ENCODE measurements at regions not wholly inside any gene's neighbourhood (a gene's known extent, or its start where the extent isn't known, plus 50 kb on each side); places are given as distances from the start of the nearest gene placed in this dataset.
"Not testable (repeated sequence)": the region's sequence is repeated elsewhere in the genome, so short reads cannot be mapped to it uniquely, and the experiment has no call there.

DNA sequence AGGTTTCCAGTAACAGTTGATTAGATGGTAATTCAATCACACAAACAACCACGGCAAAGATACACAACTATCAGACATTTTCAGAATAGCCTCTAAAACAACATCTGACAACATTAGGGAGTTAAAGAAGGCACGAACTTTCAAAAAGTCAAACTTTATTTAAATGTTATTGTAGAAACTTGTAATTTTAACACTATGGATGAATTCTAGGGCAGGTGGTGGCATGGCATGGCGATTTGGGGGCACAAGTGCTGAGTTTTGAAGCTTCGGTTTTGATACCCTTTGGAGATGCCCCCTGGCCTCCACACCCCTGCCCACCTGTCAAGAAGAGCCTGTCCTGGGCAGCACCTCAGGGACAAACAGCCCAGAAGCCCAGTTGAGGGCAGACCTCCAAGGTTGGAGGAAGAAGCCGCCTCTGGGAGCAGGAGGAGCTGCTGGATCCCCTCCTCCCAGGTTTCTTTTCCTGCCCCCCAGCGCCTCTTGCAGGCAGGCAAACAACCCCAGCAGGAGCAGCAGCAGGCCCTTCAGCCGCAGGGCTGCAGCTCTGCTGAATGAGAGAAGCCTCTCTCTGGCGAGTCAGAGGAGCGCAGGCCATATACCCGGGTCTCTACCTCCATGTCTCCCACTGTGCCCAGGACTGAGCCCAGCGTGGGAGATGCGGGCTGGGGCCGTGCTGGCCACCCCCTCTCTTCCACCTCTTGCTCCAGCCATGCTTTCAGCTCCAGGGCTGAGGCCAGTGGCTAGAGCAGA lies 102.1 kb upstream of the IGLL5 start:
- DNase-seq, result no peak

DNA sequence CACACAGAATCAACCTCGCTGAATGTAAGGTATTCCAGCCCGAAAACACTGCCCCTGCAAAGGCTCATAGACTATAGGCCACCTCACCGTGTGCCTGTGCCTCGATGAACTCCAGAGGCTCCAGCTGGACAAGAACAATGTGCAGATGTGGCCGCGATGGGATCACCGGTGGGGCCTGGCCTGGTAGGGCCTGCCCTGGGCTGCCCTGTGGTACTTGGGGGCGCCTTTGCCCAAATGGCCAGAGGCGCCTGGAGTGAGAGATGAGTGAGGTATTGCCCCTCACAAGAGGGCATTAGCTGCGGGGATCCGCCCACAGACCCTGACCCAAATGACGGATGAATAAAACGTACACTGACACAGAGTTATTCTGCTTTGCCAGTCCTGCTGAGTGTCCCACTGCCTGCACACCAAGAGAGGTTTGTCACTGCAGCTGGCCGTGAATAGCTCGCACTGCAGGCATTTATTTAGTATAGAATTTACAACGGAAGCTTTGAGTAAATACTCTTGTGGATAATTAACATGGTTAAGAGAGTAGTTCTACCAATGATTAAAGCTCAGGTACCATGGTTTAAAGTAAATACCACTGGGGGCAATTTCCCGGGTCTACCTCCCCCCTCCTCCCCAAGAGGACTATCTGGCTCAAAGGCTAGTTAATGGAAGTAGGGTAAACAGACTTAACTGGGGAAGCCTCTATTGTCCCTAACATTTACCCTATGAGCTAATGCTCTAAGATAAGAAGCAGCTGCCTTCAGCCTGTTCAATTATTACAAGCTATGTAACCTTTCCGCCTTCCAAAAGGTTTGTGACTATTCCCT lies 101.1 kb upstream of the IGLL5 start:
- DNase-seq, result no peak

DNA sequence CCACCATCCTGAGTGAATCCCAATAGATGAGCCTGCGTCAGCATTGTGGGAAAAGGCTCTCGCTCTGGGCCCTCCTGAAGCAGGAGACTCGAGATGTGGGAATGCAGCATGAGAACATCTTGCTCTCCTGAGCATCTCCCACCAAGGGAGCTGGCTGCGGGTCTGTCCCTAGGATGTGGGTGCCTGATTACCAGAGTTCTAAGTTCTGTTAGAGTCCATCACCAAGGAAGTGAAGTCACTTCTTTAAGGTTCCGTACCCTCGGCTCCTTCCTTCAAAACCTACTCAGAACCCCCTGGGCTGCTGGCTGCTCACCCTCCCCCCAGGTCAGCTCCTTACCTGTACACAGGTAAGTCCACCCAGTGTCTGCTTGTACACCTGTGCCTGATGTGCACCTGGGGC lies 100.5 kb upstream of the IGLL5 start:
- DNase-seq, result no peak

DNA sequence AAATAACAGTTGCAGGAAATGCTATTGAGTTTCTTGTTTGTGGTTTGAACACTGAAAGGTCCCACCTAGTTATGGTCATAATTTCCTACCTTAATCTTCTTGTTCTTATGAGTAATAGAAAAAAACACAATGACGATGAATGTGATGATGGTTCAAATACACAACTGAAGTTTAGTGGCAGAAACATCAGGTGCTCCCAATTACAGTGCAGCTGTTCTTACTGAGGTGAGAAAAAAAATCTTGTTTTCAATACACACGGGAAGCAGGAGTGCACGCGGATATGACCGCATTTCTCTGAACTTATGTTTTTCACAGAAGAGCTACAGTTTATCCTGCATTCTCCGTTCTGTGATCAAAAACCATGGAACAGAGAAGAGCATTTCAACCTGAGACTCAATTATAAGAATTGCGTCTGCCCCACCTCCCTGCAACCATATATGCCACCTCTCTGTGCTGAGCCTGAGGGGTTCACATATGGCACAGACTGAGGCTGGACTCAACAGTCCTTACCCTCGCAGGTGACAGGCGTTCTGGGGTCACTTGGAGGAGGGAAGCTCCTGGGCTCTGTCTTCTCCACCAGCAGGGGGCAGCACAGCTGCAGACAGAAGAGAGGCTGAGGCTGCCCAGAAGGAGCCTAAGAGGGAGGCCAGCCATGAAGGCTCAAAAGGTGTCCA lies 99.7 kb upstream of the IGLL5 start:
- peak; percentile 9 to 59 for DNase-seq

DNA sequence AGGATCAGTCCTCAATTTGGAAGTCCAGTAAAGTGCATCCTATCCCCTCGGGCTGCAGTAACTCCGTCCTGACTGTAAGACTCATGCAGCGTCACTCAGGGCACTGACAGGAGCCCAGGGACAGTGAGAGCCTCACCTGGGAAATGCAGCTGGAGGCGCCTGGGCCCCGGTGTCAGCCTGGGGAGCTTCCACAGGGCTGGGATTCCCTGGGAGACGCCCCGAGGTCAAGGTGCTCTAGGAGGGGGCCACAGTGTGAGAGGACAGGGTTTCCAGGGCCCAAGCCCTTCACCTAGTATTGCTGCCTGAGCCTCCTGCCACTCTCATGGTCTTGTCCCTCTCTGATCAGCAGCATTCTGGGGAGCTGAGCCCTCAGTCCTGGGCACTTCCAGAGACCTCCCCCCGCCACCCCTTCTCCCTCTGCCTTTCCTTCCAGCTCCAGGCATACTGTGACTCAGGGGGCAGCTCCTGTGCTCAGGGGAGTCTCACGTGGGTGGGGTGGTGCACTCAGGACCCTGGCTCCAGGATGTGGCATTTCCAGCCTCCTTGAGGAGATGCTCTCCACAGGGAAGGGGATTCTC lies 99.1 kb upstream of the IGLL5 start:
- DNase-seq, result no peak

DNA sequence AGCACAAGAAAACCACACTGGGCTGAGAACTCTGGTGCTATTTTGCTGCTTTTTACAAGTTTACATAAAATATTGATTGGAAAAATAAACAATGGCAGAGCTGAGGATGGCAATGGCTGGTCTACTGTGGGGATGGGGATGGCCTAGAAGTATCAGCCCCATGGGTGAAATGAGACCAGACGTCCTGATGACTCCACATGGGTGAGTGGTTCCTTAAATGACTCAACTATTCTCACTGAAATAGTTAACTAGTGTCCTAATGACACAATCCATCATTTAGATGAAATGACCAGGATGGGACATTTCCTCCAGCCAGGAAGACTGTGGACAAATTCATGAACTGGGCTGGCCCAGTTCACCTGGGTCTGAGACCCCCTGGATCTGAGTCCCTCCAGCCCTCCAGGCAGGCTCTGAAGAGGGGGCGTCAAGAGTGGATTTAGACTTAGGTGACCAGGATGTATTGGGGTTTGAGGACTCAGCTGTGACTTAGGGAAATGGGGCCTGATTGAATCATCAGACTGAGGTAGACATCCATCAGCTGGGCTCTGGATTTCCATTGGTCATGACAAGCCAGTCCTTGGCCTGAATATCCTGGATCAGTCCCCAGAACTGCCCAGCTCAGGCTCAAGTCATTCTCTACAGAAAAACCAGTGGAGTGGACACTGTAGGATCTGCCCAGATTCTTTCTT lies 98.2 kb upstream of the IGLL5 start:
- no peak for DNase-seq

DNA sequence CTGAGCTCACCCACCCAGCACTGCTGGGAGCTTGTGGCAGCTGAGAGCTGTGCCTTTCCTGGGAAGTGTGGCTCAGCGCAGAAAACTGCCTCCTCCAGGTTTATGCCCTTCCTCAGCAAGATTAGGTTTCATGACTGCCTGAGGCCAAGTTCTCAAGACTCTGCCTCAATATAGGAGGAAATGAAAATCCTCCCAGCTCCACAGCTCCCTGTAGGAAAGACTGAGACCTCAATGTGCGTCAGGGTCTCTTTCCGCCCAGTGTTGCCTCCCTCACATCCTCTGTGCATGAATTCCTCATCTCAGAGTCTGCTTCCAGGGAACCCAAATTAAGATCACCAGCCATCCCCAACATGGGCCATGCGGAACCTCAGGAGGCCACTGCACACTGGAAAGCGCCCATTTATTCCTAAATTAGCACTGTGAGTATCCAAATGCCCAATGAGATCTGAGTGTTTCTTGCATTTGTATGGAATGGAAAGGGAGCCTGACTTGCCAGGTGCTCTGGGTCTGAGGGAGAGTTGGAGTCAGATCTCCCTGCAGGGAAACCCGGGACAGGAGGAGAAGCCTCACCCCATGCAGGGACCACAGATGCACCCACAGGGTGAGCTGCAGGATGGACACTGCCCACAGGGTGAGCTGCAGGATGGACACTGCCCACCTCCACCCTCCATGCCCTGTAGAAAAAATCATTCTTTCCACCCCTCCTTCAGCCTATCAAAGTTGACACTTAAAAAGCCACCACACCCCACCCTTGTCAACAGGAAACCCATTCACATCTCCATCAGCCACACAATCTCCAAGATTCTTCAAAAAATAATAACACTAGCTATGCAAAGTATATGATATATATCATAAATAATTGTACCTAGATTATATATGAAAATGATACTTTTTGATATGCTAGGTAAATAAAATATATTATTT lies 97.4 kb upstream of the IGLL5 start:
- no peak for DNase-seq

DNA sequence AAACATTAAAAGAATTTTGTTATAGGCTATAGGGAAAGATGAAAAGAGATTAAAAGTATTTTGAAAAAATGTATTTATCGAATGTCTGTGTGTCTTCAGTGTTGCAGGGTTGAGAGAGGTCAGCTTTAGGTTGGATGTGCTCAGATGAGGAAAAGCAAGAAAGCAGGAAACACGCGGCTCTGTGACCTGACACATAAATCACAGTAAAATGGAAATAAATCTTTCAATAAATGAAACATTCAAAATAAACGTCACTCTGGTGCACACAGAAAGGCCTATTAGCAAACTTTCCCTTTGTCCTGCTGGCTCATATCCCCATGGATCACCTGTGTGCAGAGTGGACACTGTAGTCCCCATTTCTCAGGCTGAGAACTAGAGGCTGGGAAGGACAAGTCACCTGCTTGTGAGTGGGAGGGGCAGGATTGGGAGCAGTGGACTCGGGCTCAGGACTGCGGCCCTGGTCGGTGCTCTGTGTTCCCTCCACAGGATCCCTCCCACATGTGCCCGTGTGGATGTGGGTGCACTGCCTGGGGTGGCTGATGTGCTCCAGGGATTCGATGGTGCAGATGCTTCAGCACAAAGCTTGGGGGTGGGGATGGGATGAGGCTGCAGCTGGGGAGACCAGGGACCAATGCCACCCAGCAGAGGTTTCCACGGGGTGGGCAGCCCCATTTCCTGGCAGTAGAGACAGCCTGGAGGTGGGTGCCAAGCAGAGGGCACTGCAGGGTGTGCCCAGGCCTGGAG lies 96.0 kb upstream of the IGLL5 start:
- no peak for DNase-seq

DNA sequence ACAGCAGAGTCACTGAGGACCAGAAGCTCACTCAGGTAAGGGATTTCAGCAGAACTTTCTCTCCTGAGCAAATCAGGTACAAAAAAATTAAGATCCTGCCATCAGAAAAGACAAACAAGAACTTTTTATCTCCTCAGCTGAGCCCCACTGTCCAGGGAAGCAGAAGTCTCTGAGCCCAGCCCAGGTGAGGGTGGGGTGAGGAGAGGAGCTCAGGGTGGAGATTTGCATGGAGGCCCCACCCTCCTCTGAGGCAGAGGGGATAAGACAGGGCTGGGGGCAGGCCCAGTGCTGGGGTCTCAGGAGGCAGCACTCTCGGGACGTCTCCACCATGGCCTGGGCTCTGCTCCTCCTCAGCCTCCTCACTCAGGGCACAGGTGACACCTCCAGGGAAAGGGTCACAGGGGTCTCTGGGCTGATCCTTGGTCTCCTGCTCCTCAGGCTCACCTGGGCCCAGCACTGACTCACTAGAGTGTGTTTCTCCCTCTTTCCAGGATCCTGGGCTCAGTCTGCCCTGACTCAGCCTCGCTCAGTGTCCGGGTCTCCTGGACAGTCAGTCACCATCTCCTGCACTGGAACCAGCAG lies 95.3 kb upstream of the IGLL5 start:
- DNase-seq, result not testable (repeated sequence)

DNA sequence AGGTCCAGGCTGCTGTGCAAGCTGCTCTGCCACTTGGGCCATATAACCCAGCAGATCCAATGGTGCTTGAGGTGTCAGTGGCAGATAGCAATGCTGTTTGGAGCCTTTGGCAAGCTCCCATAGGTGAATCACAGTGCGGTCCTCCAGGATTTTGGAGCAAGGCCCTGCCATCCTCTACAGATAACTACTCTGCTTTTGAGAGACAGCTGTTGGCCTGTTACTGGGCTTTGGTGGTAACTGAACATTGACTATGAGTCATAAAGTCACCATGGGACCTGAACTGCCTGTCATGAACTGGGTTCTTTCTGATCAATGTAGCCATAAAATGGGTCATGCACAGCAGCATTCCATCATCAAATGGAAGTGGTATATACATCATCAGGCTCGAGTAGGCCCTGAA lies 92.0 kb upstream of the IGLL5 start:
- DNase-seq, result not testable (repeated sequence)

DNA sequence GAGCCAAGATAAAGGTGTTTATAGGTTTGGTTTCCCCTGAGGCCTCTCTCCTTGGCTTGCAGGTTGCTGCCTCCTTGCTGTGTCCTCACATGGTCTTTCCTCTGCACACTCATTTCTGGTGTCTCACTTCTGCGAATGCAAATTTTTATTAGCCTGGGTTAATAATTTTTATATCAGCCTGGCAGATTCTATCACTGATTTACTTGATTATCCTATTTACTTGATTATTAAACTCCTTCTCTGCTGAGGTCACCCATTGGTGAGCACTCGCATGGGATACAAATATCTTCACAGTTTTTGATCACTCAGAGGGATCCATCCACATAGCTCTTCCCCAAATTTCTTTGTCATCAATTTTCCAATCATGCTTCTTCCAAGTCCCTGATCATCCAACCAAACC lies 90.9 kb upstream of the IGLL5 start:
- DNase-seq, result no peak

DNA sequence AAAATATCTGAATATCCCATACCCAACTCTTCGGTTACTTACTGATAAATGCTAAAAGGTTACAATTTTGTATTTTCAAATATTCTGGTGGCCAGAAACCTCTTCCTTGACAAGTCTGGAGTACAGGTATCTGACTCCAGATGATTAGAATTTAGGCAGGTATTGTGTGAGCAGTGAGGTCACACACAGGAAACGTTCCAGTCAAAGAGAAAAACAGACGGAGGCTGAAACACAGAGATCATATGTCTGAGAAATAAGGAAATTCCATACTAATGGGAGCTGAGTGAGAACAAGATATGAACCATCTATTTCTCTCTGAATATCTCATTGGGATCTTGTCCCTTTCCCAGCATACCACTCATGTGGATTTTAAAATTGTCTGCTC lies 89.4 kb upstream of the IGLL5 start:
- DNase-seq, result no peak

DNA sequence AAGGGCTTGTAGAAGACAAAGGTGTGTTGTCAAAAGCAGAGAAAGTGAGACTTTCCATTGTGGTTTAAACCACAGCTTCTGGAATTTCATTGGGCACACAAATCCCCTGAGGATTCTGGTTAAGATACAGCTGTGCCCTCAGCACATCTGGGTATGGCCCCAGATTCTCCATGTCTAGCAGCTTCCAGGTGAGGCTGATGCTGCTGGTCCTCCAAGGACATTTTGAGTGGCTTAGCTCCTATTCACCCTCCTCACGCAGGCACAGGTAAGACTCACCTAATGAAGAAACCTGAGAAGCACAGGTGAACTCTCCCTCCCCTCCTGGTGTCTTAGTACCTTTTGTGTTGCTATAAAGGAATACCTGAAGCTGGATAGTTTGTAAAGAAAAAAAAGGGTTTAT lies 88.9 kb upstream of the IGLL5 start:
- DNase-seq, result no peak

DNA sequence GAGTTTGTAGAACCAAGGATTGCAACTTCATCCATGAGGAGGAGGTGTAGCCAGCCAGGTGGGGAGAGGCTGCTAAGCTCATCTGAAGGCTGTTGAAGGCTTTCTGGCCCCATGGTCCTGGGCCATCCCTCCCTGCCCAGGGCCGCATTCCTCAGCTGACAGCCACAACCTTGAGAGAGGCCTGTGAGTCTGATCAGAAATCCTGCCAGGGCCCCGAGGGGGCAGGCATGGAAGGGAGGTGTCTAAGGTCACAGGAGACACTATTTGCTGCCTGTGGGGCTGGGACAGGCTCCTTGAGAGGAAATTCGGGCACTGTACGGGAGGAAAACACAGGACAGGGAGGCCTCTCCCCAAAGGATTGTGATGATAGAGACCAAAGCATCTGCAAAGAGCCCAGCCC lies 88.1 kb upstream of the IGLL5 start:
- no peak for DNase-seq

DNA sequence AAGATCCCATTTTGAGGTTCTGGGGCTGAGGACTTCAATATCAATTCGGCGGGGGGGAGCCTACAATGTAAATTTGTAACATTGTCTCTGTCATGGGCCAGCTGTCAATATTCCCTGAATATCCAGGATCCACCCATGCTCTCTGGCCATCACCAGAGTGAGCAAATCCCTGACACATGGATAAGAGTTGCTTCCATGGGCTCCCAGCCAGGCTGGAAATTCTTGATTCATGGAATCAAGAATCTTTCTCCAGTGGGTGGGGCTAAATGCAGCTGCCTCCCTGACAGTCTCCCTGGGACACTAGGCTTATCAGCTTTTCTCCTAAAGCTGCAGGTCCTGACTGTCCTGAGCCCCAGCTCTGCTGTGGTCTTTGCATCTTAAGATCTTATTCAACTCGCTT lies 86.9 kb upstream of the IGLL5 start:
- peak in 1 of 2 experiments; percentile 21 for DNase-seq

DNA sequence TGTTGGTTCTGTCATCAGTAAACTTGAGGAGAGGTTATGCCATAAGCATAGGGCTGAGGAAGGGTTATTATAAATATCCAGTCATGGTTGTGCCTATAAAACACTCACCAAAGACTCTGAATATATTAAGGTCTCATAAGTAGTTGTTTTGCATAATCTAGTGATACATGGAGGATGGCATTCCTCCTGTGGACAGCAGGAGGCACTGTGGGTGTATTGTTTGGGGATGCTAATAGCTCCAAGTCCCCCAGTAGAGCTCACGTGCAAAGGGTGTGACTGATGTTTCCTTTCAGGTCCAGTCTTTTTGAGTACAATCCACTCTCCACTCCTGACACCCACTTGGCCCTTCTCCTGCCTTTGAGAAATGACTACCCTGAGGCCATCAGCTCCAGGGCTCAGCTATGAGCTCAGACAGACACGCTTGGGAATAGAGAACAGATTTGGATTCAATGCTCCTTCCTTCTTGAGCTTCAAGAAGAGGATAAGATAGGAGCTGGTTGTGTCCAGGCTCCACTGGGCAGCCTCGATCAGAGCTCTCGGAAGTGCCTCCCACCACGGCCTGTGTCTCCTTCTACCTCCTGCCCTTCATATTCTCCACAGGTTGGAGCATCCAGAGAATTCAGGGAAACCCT lies 85.2 kb upstream of the IGLL5 start:
- DNase-seq, result no peak

DNA sequence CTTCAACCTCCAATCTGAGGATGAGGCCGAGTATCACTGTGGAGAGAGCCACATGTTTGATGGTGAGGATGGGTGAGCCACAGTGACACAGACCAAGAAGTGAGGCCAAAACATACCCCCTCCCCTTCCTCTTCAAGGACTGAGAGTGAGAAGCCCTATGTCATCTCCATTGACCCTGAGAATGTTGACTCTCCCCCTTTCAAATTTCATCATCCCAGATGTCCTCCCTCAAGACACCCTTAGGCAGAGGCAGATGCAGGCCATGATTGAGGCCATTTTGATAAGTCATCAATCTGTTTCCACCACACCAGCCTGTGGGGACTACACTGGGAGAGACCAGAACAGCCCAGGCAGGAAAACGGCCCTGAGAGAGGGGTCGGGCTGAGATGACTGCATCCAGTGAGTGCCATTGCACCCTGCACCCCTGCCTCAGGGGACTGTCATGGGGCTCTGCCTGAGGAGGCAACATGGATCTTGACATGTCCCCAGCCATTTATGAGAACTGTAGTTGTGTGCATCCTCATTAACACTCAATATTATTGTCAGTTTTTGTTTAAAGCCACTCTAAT lies 84.2 kb upstream of the IGLL5 start:
- no peak for DNase-seq

DNA sequence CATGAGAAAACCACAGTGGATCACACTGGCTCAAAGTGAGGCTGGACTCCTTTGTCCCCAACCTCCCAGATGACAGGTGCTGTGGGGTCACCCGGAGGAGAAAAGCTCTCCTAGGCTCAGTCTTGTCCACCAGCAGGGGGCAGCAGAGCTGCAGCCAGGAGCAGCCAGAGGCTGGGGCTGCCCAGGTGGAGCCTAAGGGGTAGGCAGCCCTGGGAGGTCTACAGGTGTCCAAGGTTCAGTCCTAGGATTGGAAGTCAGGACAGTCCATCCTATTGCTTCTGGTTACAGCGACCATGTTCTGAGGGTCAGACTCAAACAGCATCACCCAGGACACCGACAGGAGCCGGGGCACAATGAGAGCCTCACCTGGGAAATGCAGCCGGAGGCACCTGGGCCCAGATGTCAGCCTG lies 77.6 kb upstream of the IGLL5 start:
- DNase-seq, result peak in 1 of 2 experiments; percentile 32

DNA sequence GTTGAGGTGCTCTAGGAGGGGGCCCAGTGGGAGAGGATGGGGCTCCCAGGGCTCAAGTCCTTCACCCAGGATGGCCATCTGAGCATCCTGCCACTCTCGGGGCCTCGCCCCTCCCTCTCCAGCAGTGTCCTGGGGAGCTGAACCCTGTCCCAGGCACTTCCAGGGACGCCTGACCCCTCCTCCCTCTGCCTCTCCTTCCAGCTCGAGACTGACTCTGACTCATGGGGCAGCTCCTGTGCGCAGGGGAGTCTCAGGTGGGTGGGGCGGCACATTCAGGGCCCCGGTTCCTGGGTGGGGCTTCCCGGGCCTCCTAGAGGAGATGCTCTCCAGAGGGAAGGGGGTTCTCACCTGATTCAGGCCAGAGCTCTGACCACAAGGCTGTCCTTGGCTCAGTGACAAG lies 77.1 kb upstream of the IGLL5 start:
- no peak for DNase-seq
